T-helper 2 cell treated with Interferon-gamma antibody and Interleukin-4, amounts not matched to agents 100 ng/mL and 5 ng/mL, for 36 hours (primary cell): ENCODE measurements at regions not wholly inside any gene's neighbourhood (a gene's known extent, or its start where the extent isn't known, plus 50 kb on each side); places are given as distances from the start of the nearest gene placed in this dataset.

Experiments used
- intact Hi-C: fragments of 100-400 bp; cut with micrococcal nuclease; formaldehyde crosslinking; loops from one replicate; pipeline ENCODE4 v1.15.1; 2023

DNA sequence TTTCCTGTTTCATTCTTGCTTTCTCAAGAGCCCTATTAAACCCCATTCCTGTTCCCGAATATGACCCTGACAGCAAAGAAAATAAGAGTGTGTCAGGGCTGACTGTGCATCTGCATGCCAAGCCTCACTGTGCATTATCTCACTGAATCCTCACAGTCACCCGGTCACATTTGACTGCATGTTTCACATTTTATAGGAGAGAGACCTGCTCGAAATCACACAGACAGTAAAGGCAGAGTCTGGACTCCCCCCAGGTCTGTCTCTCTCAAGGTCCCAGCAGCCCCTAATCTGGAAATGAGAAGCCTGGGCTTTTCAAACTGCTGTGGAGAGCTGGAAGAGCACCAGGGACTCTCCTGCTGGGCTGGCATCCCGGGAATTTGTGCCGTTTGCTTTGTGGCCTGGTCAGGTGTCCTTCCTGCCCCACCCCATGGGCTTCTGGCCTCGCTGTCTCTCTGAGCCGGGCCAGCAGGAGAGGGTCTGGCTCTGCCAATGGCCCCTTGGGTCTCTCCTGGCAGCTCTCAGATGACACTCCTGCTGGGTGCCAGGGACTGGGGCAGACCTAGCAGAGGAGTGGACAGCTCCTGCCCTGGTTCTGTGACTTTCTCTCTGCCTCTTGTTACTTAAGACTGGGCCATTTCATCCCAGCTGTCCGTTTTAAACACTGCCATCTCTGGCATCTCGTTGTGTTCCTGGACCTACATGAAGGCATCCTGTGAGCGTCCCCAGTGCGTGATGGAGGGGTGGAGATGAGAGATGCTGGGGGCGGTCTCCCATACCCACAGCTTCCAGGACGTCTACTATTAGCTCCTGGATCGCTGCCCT is 173.6 kb downstream of the ARHGAP12 start:
- intact Hi-C loops, result no loop called here

GRCh38 chr10:31753681-31754080 is 174.9 kb downstream of the ARHGAP12 start:
- intact Hi-C loops, result no loop called here

DNA sequence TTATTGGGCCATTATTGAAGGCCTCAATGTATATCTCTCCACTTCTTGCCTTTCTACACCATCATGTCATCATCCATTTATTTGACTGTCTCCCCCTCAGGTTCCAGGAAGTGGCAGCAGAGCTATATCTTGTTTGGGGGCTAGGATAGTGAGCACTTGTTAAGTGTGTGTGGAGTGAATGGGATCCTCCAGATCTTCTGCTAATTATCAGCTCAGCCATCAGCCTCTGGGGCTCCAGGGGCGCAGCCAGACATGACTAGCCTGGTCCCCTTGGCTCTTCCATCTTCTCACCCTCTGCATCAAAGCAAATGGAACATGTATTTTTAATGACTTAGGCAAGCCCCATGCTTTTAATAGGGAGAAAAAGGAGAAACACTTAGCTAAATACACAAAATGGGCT is 176.5 kb downstream of the ARHGAP12 start:
- intact Hi-C loops, result no loop called here

DNA sequence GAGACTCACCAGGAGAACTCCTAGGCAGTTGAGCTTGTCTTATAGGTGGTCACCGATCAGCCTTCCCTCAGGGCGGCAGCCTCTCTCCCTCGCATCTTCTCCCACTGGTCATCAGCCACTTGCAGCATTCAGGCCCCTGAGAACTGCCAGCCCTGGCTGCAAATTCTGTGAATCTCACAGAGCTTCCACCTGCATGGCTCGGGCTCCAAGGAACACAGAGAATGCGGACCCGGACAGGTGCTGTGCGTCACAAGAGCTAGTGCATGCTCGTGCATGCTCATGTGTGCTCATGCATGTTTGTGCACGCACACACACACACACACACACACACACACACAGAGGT is 176.9 kb downstream of the ARHGAP12 start:
- intact Hi-C loops, result no loop called here

DNA sequence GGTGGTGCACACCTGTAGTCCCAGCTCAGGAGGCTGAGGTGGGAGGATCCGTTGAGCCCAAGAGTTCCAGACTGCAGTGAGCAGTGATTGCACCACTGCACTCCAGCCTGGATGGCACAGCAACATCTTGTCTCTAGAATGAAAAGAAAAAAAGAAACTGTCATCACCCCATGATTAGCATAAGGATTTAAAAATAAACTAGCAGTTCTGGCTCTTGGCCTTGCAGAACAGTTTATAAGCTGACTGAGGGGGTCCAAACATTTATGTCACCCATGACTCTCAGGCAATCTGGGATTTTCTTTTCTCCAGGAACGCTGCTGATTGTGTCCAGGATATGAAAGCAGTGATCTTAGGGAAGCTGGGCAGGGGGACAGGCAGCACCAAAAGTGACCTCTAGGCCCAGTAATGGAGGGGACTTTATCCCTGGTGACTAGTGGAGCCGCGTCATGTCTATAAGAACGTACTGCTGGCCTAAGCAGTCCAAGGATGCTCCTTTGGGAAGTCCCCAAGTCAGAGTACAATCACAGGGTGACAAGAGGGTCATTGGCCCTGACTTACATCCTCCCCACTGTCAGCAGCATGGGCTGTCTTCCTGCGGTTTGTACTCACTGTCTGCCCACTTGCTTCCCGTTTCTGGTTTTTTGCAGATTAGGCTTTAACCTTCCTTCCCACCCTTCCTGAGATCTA is 177.4 kb downstream of the ARHGAP12 start:
- intact Hi-C loops, result no loop called here

GRCh38 chr10:31749981-31750840 is 178.4 kb downstream of the ARHGAP12 start:
- intact Hi-C loops, result no loop called here

DNA sequence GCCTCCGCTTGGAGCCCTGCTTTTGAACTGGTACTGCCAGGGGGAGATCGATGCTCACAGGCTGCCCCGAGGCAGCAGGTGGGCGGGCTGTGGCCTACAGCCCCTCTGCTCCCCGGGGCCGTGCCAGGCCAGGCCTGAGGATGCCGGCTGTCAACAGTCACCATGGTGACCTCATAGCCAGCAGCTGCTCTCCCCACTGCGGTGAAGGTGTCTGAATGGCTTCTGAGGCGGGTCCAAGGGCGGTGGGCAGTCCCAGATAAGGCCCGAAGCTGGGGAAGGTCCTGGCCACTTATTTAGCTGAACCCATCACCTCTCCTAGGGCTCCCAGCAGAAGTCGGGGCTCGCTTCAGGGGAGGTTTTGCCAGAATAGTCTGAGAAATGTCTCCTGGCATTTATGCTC is 179.3 kb downstream of the ARHGAP12 start:
- intact Hi-C loops, result no loop called here

DNA sequence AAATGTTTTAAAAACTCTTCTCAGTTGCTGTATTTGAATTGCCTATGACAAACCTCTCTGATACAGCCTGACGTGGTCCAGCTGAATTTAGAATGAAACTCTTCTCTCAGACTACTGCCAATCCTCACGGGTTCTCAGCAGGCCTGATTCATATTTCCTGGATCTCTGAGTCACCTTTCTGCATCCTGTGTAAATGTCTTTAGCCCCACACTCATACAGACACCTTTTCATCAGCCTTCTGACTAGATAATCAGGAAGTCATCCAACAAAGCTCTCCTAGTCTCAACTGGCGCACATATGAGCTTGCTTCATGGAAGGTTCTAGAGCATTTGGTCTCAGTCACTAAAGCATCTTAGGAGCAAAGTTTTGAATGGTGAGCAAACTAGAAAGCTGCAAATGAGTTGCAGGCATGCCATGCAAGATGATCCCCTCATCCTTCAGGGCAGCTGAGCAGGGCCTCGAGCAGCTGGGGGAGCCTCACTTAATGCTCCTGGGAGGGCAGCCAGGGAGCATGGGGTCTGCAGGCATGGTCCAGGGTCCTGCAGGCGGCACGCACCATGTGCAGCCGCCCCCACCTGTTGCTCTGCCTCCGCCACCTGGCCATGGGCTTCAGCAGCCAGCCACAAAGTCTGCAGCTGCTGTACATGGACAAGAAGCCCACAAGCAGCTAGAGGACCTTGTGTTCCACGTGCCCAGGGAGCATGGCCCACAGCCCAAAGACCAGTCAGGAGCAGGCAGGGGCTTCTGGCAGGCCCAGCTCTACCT is 182.8 kb downstream of the ARHGAP12 start:
- intact Hi-C loops, result loop anchor here (1.0 kb wide), 2 partner anchors 15 to 38 kb away; no protein-coding TSS in a partner anchor

GRCh38 chr10:31744025-31744424 is 184.6 kb downstream of the ARHGAP12 start:
- intact Hi-C loops, result no loop called here

DNA sequence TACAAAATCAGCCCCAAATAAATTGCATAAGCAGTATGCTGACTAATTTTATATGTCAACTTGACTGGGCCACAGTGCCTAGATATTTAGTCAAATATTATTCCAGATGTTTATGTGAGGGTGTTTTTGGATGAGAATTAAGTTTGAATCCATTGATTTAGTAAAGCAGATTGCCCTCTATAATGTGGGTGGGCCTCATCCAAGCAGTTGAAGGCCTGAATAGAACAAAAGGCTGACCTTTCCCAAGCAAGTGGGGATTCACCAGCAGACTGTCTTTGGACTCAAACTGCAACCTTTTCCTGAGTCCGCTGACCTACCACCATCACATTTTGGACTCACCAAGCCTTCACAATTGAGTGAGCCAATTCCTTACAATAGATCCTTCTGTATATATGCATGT is 186.4 kb downstream of the ARHGAP12 start:
- intact Hi-C loops, result no loop called here

- intact Hi-C loops, result no loop called here
Measured at GRCh38 chr10:31741473-31741872, 187.2 kb downstream of the ARHGAP12 start.

GRCh38 chr10:31739711-31740110 is 188.9 kb downstream of the ARHGAP12 start:
- intact Hi-C loops, result no loop called here

GRCh38 chr10:31739146-31739545 is 189.5 kb downstream of the ARHGAP12 start:
- intact Hi-C loops, result no loop called here

GRCh38 chr10:31731711-31732110 is 196.9 kb downstream of the ARHGAP12 start:
- intact Hi-C loops, result no loop called here

GRCh38 chr10:31730776-31731175 is 197.9 kb downstream of the ARHGAP12 start:
- intact Hi-C loops, result no loop called here

DNA sequence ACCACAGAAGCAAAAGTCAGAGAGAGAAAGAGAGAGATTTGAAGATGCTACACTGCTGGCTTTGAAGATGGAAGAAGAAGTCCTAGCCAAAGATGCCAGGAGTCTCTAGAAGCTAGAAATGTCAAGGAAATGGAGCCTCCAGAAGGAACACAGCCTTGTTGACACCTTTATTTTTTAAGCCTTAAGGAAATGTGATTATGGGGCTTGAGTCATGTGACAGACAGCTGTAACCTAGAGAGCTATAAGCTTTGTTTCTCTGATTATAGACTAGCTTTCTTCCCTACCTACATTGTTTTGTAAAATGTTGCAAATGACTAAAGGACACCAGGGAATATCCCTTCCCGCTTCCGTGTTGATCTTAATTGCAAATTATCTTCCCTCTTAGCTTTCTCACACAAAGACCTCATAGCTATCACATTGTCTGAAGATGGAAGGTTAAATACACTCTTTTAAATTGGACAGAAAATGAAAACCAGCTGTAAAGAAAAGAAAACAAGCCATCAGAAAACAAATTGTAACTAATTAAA is 199.9 kb downstream of the ARHGAP12 start:
- intact Hi-C loops, result no loop called here

DNA sequence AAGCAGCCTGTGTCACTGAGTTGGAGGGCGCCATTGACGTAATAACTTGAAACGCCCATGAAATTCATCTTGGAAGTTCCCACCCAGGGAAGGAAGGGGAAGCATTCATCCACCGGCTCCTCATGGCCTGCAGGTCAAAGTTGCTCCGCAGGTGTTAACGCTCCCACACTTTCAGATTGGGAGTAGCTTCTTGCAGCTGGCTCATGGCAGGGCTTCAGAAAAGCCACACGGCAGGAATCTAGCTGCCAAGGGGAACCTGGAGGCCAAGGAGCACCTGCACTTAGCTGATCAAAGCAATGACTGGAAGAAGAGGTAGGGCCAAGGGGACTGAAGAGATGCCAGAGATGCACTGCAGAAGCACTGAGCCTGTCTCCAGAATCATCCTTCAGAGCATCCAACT is 203.2 kb downstream of the ARHGAP12 start:
- intact Hi-C loops, result no loop called here

- intact Hi-C loops, result no loop called here
Measured at GRCh38 chr10:31724296-31724695, 204.3 kb downstream of the ARHGAP12 start.

DNA sequence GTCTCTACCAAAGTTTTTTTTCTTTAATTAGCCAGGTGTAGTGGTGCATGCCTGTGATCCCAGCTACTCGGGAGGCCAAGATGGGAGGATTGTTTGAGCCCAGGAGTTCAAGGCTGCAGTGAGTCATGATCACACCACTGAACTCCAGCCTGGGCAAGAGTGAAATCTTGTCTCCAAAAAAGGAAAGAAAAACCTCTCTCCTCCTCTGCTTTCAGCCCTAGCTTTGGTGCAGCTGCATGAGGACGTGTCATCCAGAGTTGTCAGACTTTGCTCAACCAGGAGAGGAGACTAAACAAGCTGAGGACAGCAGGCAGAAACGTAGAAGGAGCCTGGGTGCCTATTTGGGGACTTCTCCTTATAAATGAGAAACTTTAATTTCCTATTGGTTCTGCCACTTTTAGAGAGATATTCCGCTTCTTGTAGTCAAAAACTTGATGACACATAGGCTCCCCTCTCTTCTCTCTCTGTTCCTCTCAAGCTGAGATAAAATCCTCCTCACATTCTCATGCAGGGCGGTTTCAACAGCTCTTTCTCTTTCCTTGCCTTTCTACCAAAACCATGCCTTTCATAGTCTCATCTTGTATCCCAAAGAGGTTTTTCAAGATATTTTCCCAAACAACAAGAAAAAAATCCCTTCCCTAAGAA is 205.4 kb downstream of the ARHGAP12 start:
- intact Hi-C loops, result no loop called here

- intact Hi-C loops, result no loop called here
Measured at GRCh38 chr10:31721096-31721495, 207.5 kb downstream of the ARHGAP12 start.
